ENCODE measurements at regions not wholly inside any gene's neighbourhood (a gene's known extent, or its start where the extent isn't known, plus 50 kb on each side); places are given as distances from the start of the nearest gene placed in this dataset.
"Not testable (repeated sequence)": the region's sequence is repeated elsewhere in the genome, so short reads cannot be mapped to it uniquely, and the experiment has no call there.

DNA sequence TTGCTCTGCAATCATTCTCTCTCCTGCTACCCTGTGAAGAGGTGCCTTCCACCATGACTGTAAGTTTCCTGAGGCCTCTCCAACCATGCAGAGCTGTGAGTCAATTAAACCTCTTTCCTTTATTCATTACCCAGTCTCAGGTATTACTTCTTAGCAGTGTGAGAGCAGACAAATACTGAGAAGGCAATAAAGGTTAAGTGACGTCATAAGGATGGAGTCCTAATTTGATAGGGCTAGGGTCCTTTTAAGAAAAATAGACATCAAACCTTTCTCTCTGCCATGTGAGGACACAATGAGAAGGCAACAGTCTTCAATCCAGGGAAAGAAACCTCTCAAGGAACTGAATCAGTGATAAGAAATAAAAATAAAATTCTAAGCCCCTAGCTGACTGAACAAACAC lies 1262.7 kb downstream of the FAM133A start:
- Histone ChIP-seq H3K27me3 (ENCODE audit: control insufficient read depth in 3 of 3, insufficient read depth in 3 of 3, low read length in 2 of 3) (peaks cover 0 to 4% (median under 1%) of the 10 kb centered on the region in 3 donors), H3K4me3 (no peak overlapping the region), H3K9ac (ENCODE audit: insufficient read depth in 1 of 2, low read length in 2 of 2) (no peak overlapping the region), H3K36me3 (ENCODE audit: control insufficient read depth in 4 of 4, insufficient read depth in 4 of 4, low read length in 4 of 4) (no peaks in the 10 kb centered on the region), H3K27ac (ENCODE audit: low read depth in 1 of 2, low read length in 1 of 2) (no peak overlapping the region), H3K4me1 (ENCODE audit: control insufficient read depth in 5 of 5, insufficient read depth in 5 of 5, low read length in 5 of 5) (no peaks in the 10 kb centered on the region), H3K9me3 (ENCODE audit: control insufficient read depth in 4 of 4, insufficient read depth in 3 of 4, low read length in 3 of 4) (peaks cover 0 to 2% (median 0%) of the 10 kb centered on the region in 4 donors)
- DNase-seq (no peak), ATAC-seq (ENCODE audit: insufficient read depth, low FRiP score) (no peak)
- 73 to 88% methylated on average over 1 of the region's 1 CpG for WGBS, 2 donors
- TF ChIP-seq, protein P1, sequence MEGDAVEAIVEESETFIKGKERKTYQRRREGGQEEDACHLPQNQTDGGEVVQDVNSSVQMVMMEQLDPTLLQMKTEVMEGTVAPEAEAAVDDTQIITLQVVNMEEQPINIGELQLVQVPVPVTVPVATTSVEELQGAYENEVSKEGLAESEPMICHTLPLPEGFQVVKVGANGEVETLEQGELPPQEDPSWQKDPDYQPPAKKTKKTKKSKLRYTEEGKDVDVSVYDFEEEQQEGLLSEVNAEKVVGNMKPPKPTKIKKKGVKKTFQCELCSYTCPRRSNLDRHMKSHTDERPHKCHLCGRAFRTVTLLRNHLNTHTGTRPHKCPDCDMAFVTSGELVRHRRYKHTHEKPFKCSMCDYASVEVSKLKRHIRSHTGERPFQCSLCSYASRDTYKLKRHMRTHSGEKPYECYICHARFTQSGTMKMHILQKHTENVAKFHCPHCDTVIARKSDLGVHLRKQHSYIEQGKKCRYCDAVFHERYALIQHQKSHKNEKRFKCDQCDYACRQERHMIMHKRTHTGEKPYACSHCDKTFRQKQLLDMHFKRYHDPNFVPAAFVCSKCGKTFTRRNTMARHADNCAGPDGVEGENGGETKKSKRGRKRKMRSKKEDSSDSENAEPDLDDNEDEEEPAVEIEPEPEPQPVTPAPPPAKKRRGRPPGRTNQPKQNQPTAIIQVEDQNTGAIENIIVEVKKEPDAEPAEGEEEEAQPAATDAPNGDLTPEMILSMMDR (IDR thresholded peaks at IDR 0.05; ENCODE audit: control extremely low read depth, extremely low read depth): no peak

DNA sequence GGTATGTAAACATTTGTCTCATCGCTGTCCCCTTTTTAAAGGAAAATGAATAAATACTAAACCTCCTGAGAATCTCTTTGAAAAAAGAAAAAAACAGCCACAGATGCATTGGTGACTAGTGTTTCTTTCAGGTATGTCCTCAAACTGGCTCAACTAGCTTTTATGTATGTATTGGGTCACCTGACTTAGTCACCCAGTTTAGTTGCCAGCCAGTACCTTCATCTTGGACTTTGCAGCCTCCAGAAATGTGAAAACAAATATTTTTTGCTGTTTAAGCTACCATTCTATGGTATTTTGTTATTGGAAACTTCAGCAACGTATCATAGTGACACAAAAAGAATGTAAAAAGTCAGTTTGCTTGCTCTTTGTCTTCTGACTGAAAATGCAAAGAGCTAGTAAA lies 1263.5 kb downstream of the FAM133A start:
- H3K36me3 ChIP-seq (ENCODE audit: control insufficient read depth in 4 of 4, insufficient read depth in 4 of 4, low read length in 4 of 4): no peaks in the 10 kb centered on the region
- no peak overlapping the region for H3K27ac ChIP-seq (ENCODE audit: low read depth in 1 of 2, low read length in 1 of 2)
- ATAC-seq (ENCODE audit: insufficient read depth, low FRiP score): no peak
- H3K9me3 ChIP-seq (ENCODE audit: control insufficient read depth in 4 of 4, insufficient read depth in 3 of 4, low read length in 3 of 4): peaks cover 0 to 2% (median 0%) of the 10 kb centered on the region in 4 donors
- H3K27me3 ChIP-seq (ENCODE audit: control insufficient read depth in 3 of 3, insufficient read depth in 3 of 3, low read length in 2 of 3): peaks cover 0 to 4% (median 0%) of the 10 kb centered on the region in 3 donors
- H3K4me1 ChIP-seq (ENCODE audit: control insufficient read depth in 5 of 5, insufficient read depth in 5 of 5, low read length in 5 of 5): no peaks in the 10 kb centered on the region
- no peak overlapping the region for H3K4me3 ChIP-seq
- no peak for DNase-seq
- TF ChIP-seq, protein P1 (IDR thresholded peaks at IDR 0.05; ENCODE audit: control extremely low read depth, extremely low read depth): no peak
- H3K9ac ChIP-seq (ENCODE audit: insufficient read depth in 1 of 2, low read length in 2 of 2): no peak overlapping the region
- 58 to 71% methylated on average over 2 of the region's 2 CpGs for whole genome bisulfite sequencing, 2 donors

DNA sequence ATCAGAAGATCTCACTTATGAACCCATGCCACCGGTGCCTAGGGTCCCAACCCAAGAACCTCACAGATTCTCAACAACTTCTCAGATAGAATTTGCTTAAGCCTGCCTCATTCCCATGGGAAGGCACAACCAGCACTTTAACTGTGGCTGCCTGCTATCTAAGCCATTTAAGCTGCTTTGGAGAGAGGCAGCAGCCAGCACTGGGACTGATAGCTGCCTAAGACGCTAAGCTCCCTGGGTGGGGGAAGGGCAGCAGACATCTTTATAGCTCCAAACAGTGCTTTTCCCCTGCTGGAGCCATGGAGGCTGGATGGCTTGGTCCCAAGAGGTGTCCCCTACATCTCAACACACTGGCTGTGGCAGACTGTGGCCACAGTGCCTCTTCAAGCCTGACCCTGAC lies 1268.6 kb downstream of the FAM133A start:
- DNase-seq (no peak), ATAC-seq (ENCODE audit: insufficient read depth, low FRiP score) (no peak)
- no peak overlapping the region for H3K9ac ChIP-seq (ENCODE audit: insufficient read depth in 1 of 2, low read length in 2 of 2)
- H3K4me1 ChIP-seq (ENCODE audit: control insufficient read depth in 5 of 5, insufficient read depth in 5 of 5, low read length in 5 of 5): no peaks in the 10 kb centered on the region
- TF ChIP-seq, protein P1 (IDR thresholded peaks at IDR 0.05; ENCODE audit: control extremely low read depth, extremely low read depth): no peak
- no peaks in the 10 kb centered on the region for H3K27me3 ChIP-seq (ENCODE audit: control insufficient read depth in 3 of 3, insufficient read depth in 3 of 3, low read length in 2 of 3)
- WGBS, 2 donors: 67 to 84% methylated on average over 2 of the region's 2 CpGs
- no peak overlapping the region for H3K4me3 ChIP-seq
- peaks cover 0 to 4% (median 0%) of the 10 kb centered on the region in 4 donors for H3K9me3 ChIP-seq (ENCODE audit: control insufficient read depth in 4 of 4, insufficient read depth in 3 of 4, low read length in 3 of 4)
- H3K36me3 ChIP-seq (ENCODE audit: control insufficient read depth in 4 of 4, insufficient read depth in 4 of 4, low read length in 4 of 4): no peaks in the 10 kb centered on the region
- H3K27ac ChIP-seq (ENCODE audit: low read depth in 1 of 2, low read length in 1 of 2): no peak overlapping the region

DNA sequence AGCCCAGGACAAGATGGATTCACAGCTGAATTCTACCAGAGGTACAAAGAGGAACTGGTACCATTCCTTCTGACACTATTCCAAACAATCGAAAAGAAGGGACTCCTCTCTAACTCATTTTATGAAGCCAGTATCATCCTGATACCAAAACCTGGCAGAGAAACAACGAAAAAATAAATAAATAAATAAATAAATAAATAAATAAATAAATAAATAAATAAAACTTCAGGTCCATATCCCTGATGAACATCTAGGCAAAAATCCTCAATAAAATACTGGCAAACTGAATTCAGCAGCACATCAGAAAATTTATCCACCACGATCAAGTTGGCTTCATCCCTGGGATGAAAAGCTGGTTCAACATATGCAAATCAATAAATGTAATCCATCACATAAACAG lies 1272.1 kb downstream of the FAM133A start:
- H3K27ac ChIP-seq (ENCODE audit: low read depth in 1 of 2, low read length in 1 of 2); H3K27me3 ChIP-seq (ENCODE audit: control insufficient read depth in 3 of 3, insufficient read depth in 3 of 3, low read length in 2 of 3); H3K9me3 ChIP-seq (ENCODE audit: control insufficient read depth in 4 of 4, insufficient read depth in 3 of 4, low read length in 3 of 4); DNase-seq; ATAC-seq (ENCODE audit: insufficient read depth, low FRiP score); H3K9ac ChIP-seq (ENCODE audit: insufficient read depth in 1 of 2, low read length in 2 of 2); H3K4me3 ChIP-seq; H3K36me3 ChIP-seq (ENCODE audit: control insufficient read depth in 4 of 4, insufficient read depth in 4 of 4, low read length in 4 of 4); H3K4me1 ChIP-seq (ENCODE audit: control insufficient read depth in 5 of 5, insufficient read depth in 5 of 5, low read length in 5 of 5): not testable (repeated sequence)
- WGBS, 2 donors: 74 to 80% methylated on average over 3 of the region's 3 CpGs

Measured in lung (tissue), 11 donors.